K562 (cell line): ENCODE measurements at regions not wholly inside any gene's neighbourhood (a gene's known extent, or its start where the extent isn't known, plus 50 kb on each side); places are given as distances from the start of the nearest gene placed in this dataset.

Experiments
- KAT8 ChIP-seq: fragments of 450-650 bp; IDR thresholded peaks from 2 replicates; pipeline ENCODE4 v1.6.1; 2016; ENCODE audit warnings: low read depth, mild to moderate bottlenecking
- PHF8 ChIP-seq: fragments of 200-600 bp; sonication (generic); IDR thresholded peaks from 2 replicates; pipeline ENCODE4 v1.6.1; 2012; ENCODE audit warnings: mixed run types, mild to moderate bottlenecking, inconsistent platforms, low read length, moderate library complexity, borderline replicate concordance
- POLR2A ChIP-seq: fragments of 450-650 bp; conservative IDR thresholded peaks from 2 replicates; pipeline ENCODE4 v1.6.1; 2016
- ZBTB11 ChIP-seq, 3 experiments: fragments of 200-800 bp in 1 of 3; fragments of 250-450 bp in 1 of 3; fragments of 450-650 bp in 1 of 3; sonication (Bioruptor Pico) in 1 of 3; sonication (Bioruptor generic) in 1 of 3; formaldehyde crosslinking in 1 of 3; IDR thresholded peaks; 2 replicates each; pipeline versions ENCODE4 v1.6.1 to v1.8.0; 2016 to 2022; ENCODE audit warnings: mild to moderate bottlenecking in 2 of 3, missing genetic modification characterization in 2 of 3, missing compliant biosample characterization in 1 of 3, moderate library complexity in 1 of 3
- ZNF121 ChIP-seq: sonication (generic); formaldehyde crosslinking; conservative IDR thresholded peaks from 2 replicates; pipeline ENCODE4 v1.8.0; 2022; ENCODE audit warnings: missing genetic modification reagents
- ZNF263 ChIP-seq: sonication (generic); formaldehyde crosslinking; IDR thresholded peaks from 2 replicates; pipeline ENCODE4 v1.8.0; 2022; ENCODE audit warnings: mild to moderate bottlenecking, missing genetic modification reagents, borderline replicate concordance

DNA sequence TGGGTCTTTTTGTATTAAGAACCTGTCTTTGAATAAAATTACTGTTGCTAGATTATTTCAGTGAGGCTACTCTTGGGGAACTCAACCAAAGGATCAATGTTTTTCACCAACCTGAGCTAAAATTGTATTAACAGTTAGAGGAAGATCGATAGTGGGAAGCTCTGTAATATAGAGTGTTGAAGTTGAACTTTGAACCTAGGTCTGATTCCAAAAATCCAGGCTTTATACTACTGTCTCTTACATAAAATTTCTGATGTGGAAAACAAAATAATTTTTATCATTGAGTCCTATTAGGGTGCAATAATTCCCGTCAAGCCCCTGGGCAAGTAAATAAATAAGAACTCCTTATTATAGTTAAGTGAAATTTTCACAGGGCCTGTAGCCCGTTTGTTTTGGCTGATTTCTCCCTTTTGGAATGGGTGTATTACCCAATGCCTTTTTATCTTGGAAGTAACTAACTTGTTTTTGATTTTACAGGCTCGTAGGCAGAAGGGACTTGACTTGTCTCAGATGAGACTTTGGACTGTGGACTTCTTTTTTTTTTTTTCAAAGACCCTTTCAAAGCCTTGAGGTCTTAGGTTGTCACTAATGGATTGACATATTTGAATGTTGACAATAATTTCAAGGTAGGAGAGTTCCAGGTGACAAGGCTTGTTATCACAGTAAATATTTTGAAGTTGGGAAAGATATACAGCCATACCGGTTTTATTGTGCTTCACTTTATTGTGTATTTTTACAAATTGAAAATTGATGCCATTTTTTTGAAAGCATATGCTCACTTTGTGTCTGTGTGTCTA lies 276.1 kb downstream of the NFKBIZ start:
- TF ChIP-seq ZNF121 (CRISPR knock-in tag) (no peak), POLR2A (no peak), ZBTB11 (CRISPR knock-in tag; IDR thresholded peaks at IDR 0.05) (no peak), ZNF263 (CRISPR knock-in tag) (no peak), PHF8 (no peak), KAT8 (no peak)
